ENCODE measurements at regions not wholly inside any gene's neighbourhood (a gene's known extent, or its start where the extent isn't known, plus 50 kb on each side); places are given as distances from the start of the nearest gene placed in this dataset.
"Not testable (repeated sequence)": the region's sequence is repeated elsewhere in the genome, so short reads cannot be mapped to it uniquely, and the experiment has no call there.

DNA sequence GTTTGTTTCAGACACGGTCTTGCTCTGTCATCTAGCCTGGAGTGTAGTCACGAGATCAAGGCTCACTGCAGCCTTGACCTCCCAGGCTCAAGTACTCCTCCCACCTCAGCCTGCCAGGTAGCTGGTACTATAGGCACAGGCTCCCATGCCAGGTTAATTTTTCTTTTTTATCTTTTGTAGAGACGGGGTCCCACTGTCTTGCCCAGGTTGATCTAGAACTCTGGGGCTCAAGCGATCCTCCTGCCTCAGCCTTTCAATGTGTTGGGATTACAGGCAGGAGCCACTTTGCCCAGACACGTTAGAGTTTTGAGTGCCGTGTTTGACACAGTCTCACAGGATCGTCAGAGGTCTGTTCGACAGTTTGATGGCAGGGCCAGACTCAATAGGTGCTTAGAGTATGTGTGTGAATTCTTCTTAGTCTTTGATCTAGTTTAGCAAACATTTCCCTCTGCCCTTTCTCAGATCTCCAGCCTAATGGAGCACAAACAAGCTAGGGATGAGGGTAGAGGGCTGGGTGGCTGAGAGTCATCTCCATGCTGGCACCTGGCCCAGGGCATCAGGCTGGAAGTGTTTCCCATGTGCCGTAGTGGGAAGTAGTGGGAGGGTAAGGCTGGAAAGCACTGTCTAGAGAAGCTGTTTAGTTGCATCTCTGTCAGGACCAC is 66.1 kb upstream of the DLG1 start:
- Histone ChIP-seq H3K4me1 (ENCODE audit: insufficient read depth) (peaks cover 11% of the 10 kb centered on the region), H2AFZ (no peak overlapping the region), H3F3A (ENCODE audit: insufficient read depth) (peaks cover 5% of the 10 kb centered on the region; the same call in 1 of the 2 replicates), H4K20me1 (ENCODE audit: insufficient read depth) (no peaks in the 10 kb centered on the region), H3K36me3 (ENCODE audit: low read depth) (no peaks in the 10 kb centered on the region), H3K9me3 (ENCODE audit: low read depth) (no peaks in the 10 kb centered on the region), H3K9me2 (ENCODE audit: insufficient read depth) (no peaks in the 10 kb centered on the region), H3K9ac (no peak overlapping the region), H3K4me3 (no peak overlapping the region), H3K4me2 (ENCODE audit: unreplicated experiment) (no peak overlapping the region), H3K27ac (no peak overlapping the region), H3K79me2 (ENCODE audit: insufficient read depth) (no peaks in the 10 kb centered on the region), H3K27me3 (replicated peaks; ENCODE audit: insufficient read depth) (peaks cover 11% of the 10 kb centered on the region; the same call in 1 of the 2 replicates)
- DNase-seq = peak; percentile 30
- WGBS, 2 experiments (ENCODE audit: low coverage in 1 of 2, low lambda C conversion rate in 2 of 2, missing lambda C conversion rate in 2 of 2) = 77 to 78% methylated on average over 9 of the region's 9 CpGs
- in situ Hi-C loops (cut with MboI) = no loop called here
- TF ChIP-seq EZH2phosphoT487 (IDR thresholded peaks at IDR 0.05; ENCODE audit: insufficient read depth, low read depth) (no peak), EZH2 (IDR thresholded peaks at IDR 0.05; ENCODE audit: insufficient read depth, poor library complexity, severe bottlenecking) (no peak)

DNA sequence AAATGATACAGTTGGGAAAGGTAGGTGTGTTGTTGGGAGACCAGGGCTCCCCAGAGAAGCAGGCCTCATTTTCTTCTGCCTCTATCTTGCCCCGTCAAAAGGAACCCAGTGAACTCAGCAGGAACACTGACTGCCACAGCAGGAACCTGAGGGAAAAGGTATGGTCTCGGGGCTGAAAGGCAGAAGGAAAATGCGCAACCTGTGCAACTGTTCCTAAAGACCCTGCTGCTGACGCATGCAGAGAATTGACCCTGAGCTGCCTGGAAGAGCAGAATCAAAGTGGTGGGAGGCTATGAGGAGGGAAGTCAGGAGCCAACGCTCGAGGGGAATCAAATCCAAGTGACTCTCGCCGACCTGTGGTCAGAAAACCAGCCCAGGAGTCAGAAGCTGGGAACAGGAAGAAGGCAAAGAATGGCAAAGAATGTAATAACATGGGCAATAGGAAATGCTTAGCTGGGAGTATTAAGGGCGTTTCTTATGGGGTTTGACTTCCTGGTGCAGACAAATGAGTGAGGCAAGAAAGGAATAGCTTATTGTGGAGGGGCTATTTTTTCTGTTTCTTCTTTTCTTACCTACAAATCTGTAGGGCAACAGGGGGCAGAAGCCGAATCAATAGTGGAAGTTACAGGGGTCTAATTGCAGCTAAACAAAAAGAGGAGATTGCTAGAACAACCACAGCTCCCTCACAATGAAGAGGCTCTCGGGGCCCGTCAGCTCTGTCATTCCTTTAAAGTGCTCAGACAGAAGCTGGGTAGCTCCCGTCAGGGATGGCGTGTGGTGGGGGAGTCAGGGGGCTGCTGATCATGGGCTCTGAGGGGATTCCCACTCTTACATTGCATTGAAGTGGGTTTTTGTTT is 65.4 kb upstream of the DLG1 start:
- no peak overlapping the region for H2AFZ ChIP-seq

DNA sequence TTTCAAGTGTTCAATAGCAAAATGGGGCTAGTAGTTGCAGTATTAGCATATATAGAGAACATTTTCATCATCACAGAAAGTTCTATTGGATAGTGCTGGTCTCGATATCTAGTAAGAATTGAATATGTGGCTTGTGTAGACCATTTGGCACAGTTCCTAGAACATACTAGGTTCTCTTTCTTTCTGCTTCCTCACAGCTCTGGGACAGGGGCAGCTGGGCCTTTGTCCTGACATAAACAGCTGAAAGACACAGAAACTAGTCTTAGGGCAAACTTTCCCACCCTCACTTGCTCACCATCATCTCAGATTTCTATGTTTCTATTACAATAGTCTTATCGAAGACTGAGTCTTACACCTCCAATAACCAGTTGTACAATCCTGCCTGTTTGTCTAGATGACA is 63.7 kb upstream of the DLG1 start:
- TF ChIP-seq EZH2phosphoT487 (IDR thresholded peaks at IDR 0.05; ENCODE audit: insufficient read depth, low read depth) (no peak), EZH2 (IDR thresholded peaks at IDR 0.05; ENCODE audit: insufficient read depth, poor library complexity, severe bottlenecking) (no peak)
- 85 to 89% methylated on average over 2 of the region's 2 CpGs for WGBS, 2 experiments (ENCODE audit: low coverage in 1 of 2, low lambda C conversion rate in 2 of 2, missing lambda C conversion rate in 2 of 2)
- H3K36me3 ChIP-seq (ENCODE audit: low read depth) = no peaks in the 10 kb centered on the region
- in situ Hi-C loops (cut with MboI) = no loop called here
- H3F3A ChIP-seq (ENCODE audit: insufficient read depth) = peaks cover 4% of the 10 kb centered on the region; the same call in 1 of the 2 replicates
- no peaks in the 10 kb centered on the region for H3K9me2 ChIP-seq (ENCODE audit: insufficient read depth)
- H3K79me2 ChIP-seq (ENCODE audit: insufficient read depth) = no peaks in the 10 kb centered on the region
- H3K4me2 ChIP-seq (ENCODE audit: unreplicated experiment) = no peak overlapping the region
- DNase-seq = no peak
- no peaks in the 10 kb centered on the region for H3K9me3 ChIP-seq (ENCODE audit: low read depth)
- H3K27ac ChIP-seq = no peak overlapping the region
- no peak overlapping the region for H3K9ac ChIP-seq
- H4K20me1 ChIP-seq (ENCODE audit: insufficient read depth) = no peaks in the 10 kb centered on the region
- H3K4me3 ChIP-seq = no peak overlapping the region
- no peak overlapping the region for H2AFZ ChIP-seq
- H3K27me3 ChIP-seq (replicated peaks; ENCODE audit: insufficient read depth) = peaks cover 11% of the 10 kb centered on the region; the same call in 1 of the 2 replicates
- H3K4me1 ChIP-seq (ENCODE audit: insufficient read depth) = peaks cover 9% of the 10 kb centered on the region

More for the DNA sequence above, 65.4 kb upstream of the DLG1 start:
- Histone ChIP-seq H3K9me3 (ENCODE audit: low read depth) (no peaks in the 10 kb centered on the region), H3K4me1 (ENCODE audit: insufficient read depth) (peaks cover 11% of the 10 kb centered on the region), H3K9ac (no peak overlapping the region), H3K27me3 (replicated peaks; ENCODE audit: insufficient read depth) (peaks cover 11% of the 10 kb centered on the region; the same call in 1 of the 2 replicates), H3K4me3 (no peak overlapping the region), H3K9me2 (ENCODE audit: insufficient read depth) (no peaks in the 10 kb centered on the region), H3K79me2 (ENCODE audit: insufficient read depth) (no peaks in the 10 kb centered on the region), H4K20me1 (ENCODE audit: insufficient read depth) (no peaks in the 10 kb centered on the region), H3K4me2 (ENCODE audit: unreplicated experiment) (no peak overlapping the region), H3K36me3 (ENCODE audit: low read depth) (no peaks in the 10 kb centered on the region), H3K27ac (no peak overlapping the region), H3F3A (ENCODE audit: insufficient read depth) (peaks cover 5% of the 10 kb centered on the region; the same call in 1 of the 2 replicates)
- no peak for TF ChIP-seq EZH2 (IDR thresholded peaks at IDR 0.05; ENCODE audit: insufficient read depth, poor library complexity, severe bottlenecking)
- TF ChIP-seq EZH2phosphoT487 (IDR thresholded peaks at IDR 0.05; ENCODE audit: insufficient read depth, low read depth) = no peak
- WGBS, 2 experiments (ENCODE audit: low coverage in 1 of 2, low lambda C conversion rate in 2 of 2, missing lambda C conversion rate in 2 of 2) = 87 to 89% methylated on average over 14 of the region's 14 CpGs
- no peak for DNase-seq
- in situ Hi-C loops (cut with MboI) = no loop called here

DNA sequence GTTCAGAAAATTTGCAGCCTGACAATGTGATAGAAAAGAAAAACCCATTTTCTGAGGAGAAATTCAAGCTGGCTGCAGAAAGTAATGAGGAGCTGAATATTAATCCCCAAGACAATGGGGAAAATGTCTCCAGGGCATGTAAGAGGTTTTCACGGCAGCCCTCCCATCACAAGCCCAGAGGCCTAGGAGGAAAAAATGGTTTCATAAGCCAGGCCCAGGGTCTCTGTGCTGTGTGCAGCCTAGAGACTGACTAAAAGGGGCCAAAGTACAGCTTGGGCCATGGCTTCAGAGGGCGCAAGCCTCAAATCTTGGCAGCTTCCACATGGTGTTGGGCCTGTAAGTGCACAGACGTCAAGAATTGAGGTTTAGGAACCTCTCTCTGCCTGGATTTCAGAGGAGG is 61.7 kb upstream of the DLG1 start:
- H3K4me1 ChIP-seq (ENCODE audit: insufficient read depth); H3K36me3 ChIP-seq (ENCODE audit: low read depth); H3K9ac ChIP-seq; H3K4me3 ChIP-seq; H3K4me2 ChIP-seq (ENCODE audit: unreplicated experiment); H3F3A ChIP-seq (ENCODE audit: insufficient read depth); H3K27me3 ChIP-seq (replicated peaks; ENCODE audit: insufficient read depth); H2AFZ ChIP-seq; DNase-seq; in situ Hi-C loops (cut with MboI); H3K9me2 ChIP-seq (ENCODE audit: insufficient read depth); H3K9me3 ChIP-seq (ENCODE audit: low read depth); H3K79me2 ChIP-seq (ENCODE audit: insufficient read depth); H3K27ac ChIP-seq; H4K20me1 ChIP-seq (ENCODE audit: insufficient read depth): not testable (repeated sequence)
- WGBS, 2 experiments (ENCODE audit: low coverage in 1 of 2, low lambda C conversion rate in 2 of 2, missing lambda C conversion rate in 2 of 2) = 64 to 69% methylated on average over 3 of the region's 3 CpGs

DNA sequence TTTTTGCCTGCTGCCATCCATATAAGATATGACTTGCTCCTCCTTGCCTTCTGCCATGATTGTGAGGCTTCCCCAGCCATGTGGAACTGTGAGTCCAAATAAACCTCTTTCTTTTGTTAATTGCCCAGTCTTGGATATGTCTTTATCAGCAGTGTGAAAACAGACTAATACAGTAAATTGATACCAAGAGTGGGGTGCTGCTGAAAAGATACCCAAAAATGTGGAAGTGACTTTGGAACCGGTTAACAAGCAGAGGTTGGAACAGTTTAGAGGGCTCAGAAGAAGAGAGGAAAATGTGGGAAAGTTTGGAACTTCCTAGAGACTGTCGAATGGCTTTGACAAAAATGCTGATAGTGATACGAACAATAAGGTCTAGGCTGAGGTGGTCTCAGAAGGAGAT is 61.1 kb upstream of the DLG1 start:
- in situ Hi-C loops (cut with MboI); H2AFZ ChIP-seq; H3K36me3 ChIP-seq (ENCODE audit: low read depth); H3K27me3 ChIP-seq (replicated peaks; ENCODE audit: insufficient read depth); H3K27ac ChIP-seq; H3K9me2 ChIP-seq (ENCODE audit: insufficient read depth); H3K4me3 ChIP-seq; H3K9me3 ChIP-seq (ENCODE audit: low read depth); H3K4me2 ChIP-seq (ENCODE audit: unreplicated experiment); H3K79me2 ChIP-seq (ENCODE audit: insufficient read depth); DNase-seq; H3K9ac ChIP-seq; H3F3A ChIP-seq (ENCODE audit: insufficient read depth); H4K20me1 ChIP-seq (ENCODE audit: insufficient read depth); H3K4me1 ChIP-seq (ENCODE audit: insufficient read depth): not testable (repeated sequence)
- 70 to 75% methylated on average over 3 of the region's 3 CpGs for WGBS, 2 experiments (ENCODE audit: low coverage in 1 of 2, low lambda C conversion rate in 2 of 2, missing lambda C conversion rate in 2 of 2)
